ENCODE measurements at regions not wholly inside any gene's neighbourhood (a gene's known extent, or its start where the extent isn't known, plus 50 kb on each side); places are given as distances from the start of the nearest gene placed in this dataset.

- in situ Hi-C loops (cut with MboI; ENCODE audit: low pct_unique_long_range_greater_than_20kb, low sequenced_read_pairs, unreplicated experiment), result no loop called here
- no peak for DNase-seq (ENCODE audit: low spot score)
- TF ChIP-seq CTCF (IDR thresholded peaks at IDR 0.05; ENCODE audit: extremely low read depth, insufficient read depth, missing control alignments), result no peak
Measured at GRCh38 chr12:13559318-13559978, 362.9 kb downstream of the EMP1 start.

GRCh38 chr12:13552830-13553229 is 356.3 kb downstream of the EMP1 start:
- in situ Hi-C loops (cut with MboI; ENCODE audit: low pct_unique_long_range_greater_than_20kb, low sequenced_read_pairs, unreplicated experiment), result no loop called here
- DNase-seq (ENCODE audit: low spot score), result no peak
- TF ChIP-seq CTCF (IDR thresholded peaks at IDR 0.05; ENCODE audit: extremely low read depth, insufficient read depth, missing control alignments), result no peak

GRCh38 chr12:13547283-13547682 is 350.8 kb downstream of the EMP1 start:
- in situ Hi-C loops (cut with MboI; ENCODE audit: low pct_unique_long_range_greater_than_20kb, low sequenced_read_pairs, unreplicated experiment), result no loop called here
- no peak for TF ChIP-seq CTCF (IDR thresholded peaks at IDR 0.05; ENCODE audit: extremely low read depth, insufficient read depth, missing control alignments)
- DNase-seq (ENCODE audit: low spot score), result no peak

GRCh38 chr12:13546231-13546630 is 349.7 kb downstream of the EMP1 start:
- TF ChIP-seq CTCF (IDR thresholded peaks at IDR 0.05; ENCODE audit: extremely low read depth, insufficient read depth, missing control alignments), result no peak
- in situ Hi-C loops (cut with MboI; ENCODE audit: low pct_unique_long_range_greater_than_20kb, low sequenced_read_pairs, unreplicated experiment), result no loop called here
- no peak for DNase-seq (ENCODE audit: low spot score)

- TF ChIP-seq CTCF (IDR thresholded peaks at IDR 0.05; ENCODE audit: extremely low read depth, insufficient read depth, missing control alignments), result no peak
- DNase-seq (ENCODE audit: low spot score), result no peak
- in situ Hi-C loops (cut with MboI; ENCODE audit: low pct_unique_long_range_greater_than_20kb, low sequenced_read_pairs, unreplicated experiment), result no loop called here
Measured at GRCh38 chr12:13539051-13539450, 342.5 kb downstream of the EMP1 start.

GRCh38 chr12:13538136-13538535 is 341.6 kb downstream of the EMP1 start:
- no peak for DNase-seq (ENCODE audit: low spot score)
- in situ Hi-C loops (cut with MboI; ENCODE audit: low pct_unique_long_range_greater_than_20kb, low sequenced_read_pairs, unreplicated experiment), result no loop called here
- TF ChIP-seq CTCF (IDR thresholded peaks at IDR 0.05; ENCODE audit: extremely low read depth, insufficient read depth, missing control alignments), result no peak

Measured in GM13977 (cell line).